ENCODE measurements at regions not wholly inside any gene's neighbourhood (a gene's known extent, or its start where the extent isn't known, plus 50 kb on each side); places are given as distances from the start of the nearest gene placed in this dataset.

DNA sequence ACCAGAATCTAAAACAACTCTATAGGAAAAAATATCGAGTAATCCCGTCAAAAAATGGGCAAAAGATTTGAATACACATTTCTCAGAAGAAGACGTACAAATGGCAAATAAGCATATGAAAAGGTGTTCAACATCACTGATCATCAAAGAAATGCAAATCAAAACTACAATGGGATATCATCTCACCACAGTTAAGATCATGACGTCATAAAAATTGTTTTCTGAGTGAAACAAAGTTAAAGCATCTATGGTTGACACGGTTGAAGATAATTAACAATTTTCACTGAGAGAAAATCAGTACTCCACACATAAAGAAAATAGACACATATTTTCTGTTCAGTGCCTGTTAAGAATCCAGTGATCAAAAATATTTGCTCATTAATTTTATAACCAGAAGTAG is 1010.8 kb upstream of the ADGRL3 start:
- TF ChIP-seq, protein P1, sequence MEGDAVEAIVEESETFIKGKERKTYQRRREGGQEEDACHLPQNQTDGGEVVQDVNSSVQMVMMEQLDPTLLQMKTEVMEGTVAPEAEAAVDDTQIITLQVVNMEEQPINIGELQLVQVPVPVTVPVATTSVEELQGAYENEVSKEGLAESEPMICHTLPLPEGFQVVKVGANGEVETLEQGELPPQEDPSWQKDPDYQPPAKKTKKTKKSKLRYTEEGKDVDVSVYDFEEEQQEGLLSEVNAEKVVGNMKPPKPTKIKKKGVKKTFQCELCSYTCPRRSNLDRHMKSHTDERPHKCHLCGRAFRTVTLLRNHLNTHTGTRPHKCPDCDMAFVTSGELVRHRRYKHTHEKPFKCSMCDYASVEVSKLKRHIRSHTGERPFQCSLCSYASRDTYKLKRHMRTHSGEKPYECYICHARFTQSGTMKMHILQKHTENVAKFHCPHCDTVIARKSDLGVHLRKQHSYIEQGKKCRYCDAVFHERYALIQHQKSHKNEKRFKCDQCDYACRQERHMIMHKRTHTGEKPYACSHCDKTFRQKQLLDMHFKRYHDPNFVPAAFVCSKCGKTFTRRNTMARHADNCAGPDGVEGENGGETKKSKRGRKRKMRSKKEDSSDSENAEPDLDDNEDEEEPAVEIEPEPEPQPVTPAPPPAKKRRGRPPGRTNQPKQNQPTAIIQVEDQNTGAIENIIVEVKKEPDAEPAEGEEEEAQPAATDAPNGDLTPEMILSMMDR (IDR thresholded peaks at IDR 0.05; ENCODE audit: poor library complexity) = no peak
- TF ChIP-seq EZH2 (IDR thresholded peaks at IDR 0.05; ENCODE audit: borderline replicate concordance) = no peak
- TF ChIP-seq EZH2phosphoT487 (IDR thresholded peaks at IDR 0.05; ENCODE audit: low read depth, severe bottlenecking, unreplicated experiment) = no peak

All from hepatocyte (in vitro differentiated cells).